HFFc6 (cell line): ENCODE measurements at regions not wholly inside any gene's neighbourhood (a gene's known extent, or its start where the extent isn't known, plus 50 kb on each side); places are given as distances from the start of the nearest gene placed in this dataset.
"Not testable (repeated sequence)": the region's sequence is repeated elsewhere in the genome, so short reads cannot be mapped to it uniquely, and the experiment has no call there.

Source experiments
- DNase-seq: peaks from one replicate; pipeline ENCODE4 v3.0.0-alpha.2; 2018
- H3K27ac Mint-ChIP-seq: 2 replicates; pipeline ENCODE4 v1.8.0; 2020; ENCODE audit warnings: mild to moderate bottlenecking, mixed read lengths
- H3K27me3 Mint-ChIP-seq: 2 replicates; pipeline ENCODE4 v1.8.0; 2021; ENCODE audit warnings: mild to moderate bottlenecking, moderate library complexity, mixed read lengths; ENCODE audit not compliant: insufficient read depth
- H3K36me3 Mint-ChIP-seq: 2 replicates; pipeline ENCODE4 v1.8.0; 2021; ENCODE audit warnings: low read depth, mixed read lengths
- H3K4me1 Mint-ChIP-seq: 2 replicates; pipeline ENCODE4 v1.8.0; 2020; ENCODE audit warnings: low read depth, mixed read lengths
- H3K4me3 Mint-ChIP-seq: 2 replicates; pipeline ENCODE4 v1.8.0; 2020; ENCODE audit warnings: mild to moderate bottlenecking, moderate library complexity, mixed read lengths
- H3K9me3 Mint-ChIP-seq: 2 replicates; pipeline ENCODE4 v1.8.0; 2020; ENCODE audit warnings: mild to moderate bottlenecking, mixed read lengths
- TF ChIP-seq, protein P1 (sequence below): fragments of 200-600 bp; sonication (generic); IDR thresholded peaks from 2 replicates; pipeline ENCODE4 v1.5.0; 2021; ENCODE audit warnings: antibody characterized with exemption, mild to moderate bottlenecking

DNA sequence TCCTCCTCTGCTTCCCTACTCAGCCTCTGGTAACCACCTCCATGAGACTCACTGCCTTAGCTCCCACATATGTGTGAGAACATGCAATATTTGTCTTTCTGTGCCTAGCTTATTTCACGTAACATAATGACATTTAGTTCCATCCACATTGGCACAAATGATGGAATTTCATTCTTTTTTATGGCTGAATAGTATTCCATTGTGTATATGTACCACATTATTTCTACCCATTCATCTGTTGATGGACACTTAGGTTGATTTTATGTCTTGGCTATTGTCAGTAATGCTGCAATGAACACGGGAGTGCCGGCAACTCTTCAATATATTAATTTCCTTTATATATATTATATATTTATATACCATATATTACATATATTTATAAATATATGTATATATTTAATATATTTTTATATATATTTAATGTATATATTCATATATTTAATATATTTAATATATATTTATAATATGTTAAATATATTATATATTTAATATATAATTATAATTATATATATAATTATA lies 1046.9 kb downstream of the DNAJB9 start:
- Mint-ChIP-seq H3K36me3 (no peaks in the 10 kb centered on the region), H3K4me3 (no peak overlapping the region), H3K27me3 (no peaks in the 10 kb centered on the region), H3K27ac (no peak overlapping the region), H3K4me1 (no peaks in the 10 kb centered on the region), H3K9me3 (peaks cover 3% of the 10 kb centered on the region; the same call in 1 of the 2 replicates)
- DNase-seq, result no peak
- TF ChIP-seq, protein P1, sequence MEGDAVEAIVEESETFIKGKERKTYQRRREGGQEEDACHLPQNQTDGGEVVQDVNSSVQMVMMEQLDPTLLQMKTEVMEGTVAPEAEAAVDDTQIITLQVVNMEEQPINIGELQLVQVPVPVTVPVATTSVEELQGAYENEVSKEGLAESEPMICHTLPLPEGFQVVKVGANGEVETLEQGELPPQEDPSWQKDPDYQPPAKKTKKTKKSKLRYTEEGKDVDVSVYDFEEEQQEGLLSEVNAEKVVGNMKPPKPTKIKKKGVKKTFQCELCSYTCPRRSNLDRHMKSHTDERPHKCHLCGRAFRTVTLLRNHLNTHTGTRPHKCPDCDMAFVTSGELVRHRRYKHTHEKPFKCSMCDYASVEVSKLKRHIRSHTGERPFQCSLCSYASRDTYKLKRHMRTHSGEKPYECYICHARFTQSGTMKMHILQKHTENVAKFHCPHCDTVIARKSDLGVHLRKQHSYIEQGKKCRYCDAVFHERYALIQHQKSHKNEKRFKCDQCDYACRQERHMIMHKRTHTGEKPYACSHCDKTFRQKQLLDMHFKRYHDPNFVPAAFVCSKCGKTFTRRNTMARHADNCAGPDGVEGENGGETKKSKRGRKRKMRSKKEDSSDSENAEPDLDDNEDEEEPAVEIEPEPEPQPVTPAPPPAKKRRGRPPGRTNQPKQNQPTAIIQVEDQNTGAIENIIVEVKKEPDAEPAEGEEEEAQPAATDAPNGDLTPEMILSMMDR, result no peak

DNA sequence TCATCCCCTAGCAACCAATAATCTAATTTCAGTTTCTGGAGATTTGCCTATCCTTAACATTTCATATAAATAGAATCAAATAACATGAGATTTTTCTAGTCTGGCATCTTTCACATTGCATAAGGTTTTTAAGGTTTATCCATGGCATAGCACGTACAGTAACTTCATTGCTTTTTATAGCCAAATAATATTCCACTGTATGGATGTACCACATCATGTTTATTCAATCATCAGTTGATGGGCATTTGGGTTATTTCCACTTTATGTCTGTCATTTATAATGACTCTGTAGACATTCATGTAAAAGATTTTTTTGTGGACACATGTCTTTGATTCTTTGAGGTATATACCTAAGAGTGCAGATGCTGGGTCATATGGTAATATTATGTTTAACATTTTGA lies 1052.6 kb downstream of the DNAJB9 start:
- Mint-ChIP-seq H3K27ac (no peak overlapping the region), H3K4me1 (no peaks in the 10 kb centered on the region), H3K36me3 (no peaks in the 10 kb centered on the region), H3K27me3 (0 out of 2 replicates have a peak, but pooled peaks cover 2% of the 10 kb centered on the region), H3K9me3 (peaks cover 26% of the 10 kb centered on the region), H3K4me3 (no peak overlapping the region)
- TF ChIP-seq, protein P1, result no peak
- no peak for DNase-seq

DNA sequence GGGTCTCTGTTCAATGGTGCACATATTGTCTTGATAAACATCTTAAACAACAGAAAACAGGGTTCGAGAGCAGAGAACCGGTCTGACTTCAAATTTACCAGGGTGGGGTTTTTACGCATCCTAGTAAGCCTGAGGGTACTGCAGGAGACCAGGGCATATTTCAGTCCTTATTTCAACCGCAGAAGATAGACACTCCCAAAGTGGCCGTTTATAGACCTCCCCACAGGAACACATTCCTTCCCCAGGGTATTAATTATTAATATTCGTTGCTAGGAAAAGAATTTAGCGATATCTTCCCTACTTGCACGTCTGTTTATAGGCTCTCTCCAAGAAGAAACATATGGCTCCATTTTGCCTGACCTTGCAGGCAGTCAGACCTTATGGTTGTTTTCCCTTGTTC lies 1063.2 kb downstream of the DNAJB9 start:
- not testable (repeated sequence) for DNase-seq

DNA sequence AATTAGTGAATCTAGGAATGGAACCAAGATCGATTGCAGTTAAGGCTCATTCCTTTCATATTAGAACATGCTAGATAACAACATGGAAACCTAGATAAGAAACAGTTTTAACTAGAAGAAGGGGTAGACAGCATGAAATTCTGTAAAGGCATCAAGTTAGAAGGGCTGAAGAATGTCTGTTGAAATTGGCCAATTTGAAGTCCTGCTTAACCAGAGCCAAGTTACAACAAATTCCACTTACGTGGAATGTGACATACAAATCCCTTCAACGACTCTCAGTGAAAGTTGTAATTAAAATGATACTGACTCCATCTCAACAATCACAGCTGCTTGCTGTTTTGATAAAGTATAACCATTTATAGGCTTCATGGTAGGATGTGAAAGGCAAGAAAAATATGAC lies 1065.7 kb downstream of the DNAJB9 start:
- TF ChIP-seq, protein P1, result no peak
- DNase-seq, result no peak
- Mint-ChIP-seq H3K36me3 (0 out of 2 replicates have a peak, but pooled peaks cover 5% of the 10 kb centered on the region), H3K9me3 (peaks cover 34% of the 10 kb centered on the region), H3K27ac (no peak overlapping the region), H3K4me1 (no peaks in the 10 kb centered on the region), H3K4me3 (no peak overlapping the region), H3K27me3 (no peaks in the 10 kb centered on the region)

More for the DNA sequence above, 1063.2 kb downstream of the DNAJB9 start:
- peaks cover 28% of the 10 kb centered on the region for H3K9me3 Mint-ChIP-seq
- not testable (repeated sequence) for H3K27me3 Mint-ChIP-seq, H3K36me3 Mint-ChIP-seq, H3K4me3 Mint-ChIP-seq, H3K4me1 Mint-ChIP-seq, H3K27ac Mint-ChIP-seq

DNA sequence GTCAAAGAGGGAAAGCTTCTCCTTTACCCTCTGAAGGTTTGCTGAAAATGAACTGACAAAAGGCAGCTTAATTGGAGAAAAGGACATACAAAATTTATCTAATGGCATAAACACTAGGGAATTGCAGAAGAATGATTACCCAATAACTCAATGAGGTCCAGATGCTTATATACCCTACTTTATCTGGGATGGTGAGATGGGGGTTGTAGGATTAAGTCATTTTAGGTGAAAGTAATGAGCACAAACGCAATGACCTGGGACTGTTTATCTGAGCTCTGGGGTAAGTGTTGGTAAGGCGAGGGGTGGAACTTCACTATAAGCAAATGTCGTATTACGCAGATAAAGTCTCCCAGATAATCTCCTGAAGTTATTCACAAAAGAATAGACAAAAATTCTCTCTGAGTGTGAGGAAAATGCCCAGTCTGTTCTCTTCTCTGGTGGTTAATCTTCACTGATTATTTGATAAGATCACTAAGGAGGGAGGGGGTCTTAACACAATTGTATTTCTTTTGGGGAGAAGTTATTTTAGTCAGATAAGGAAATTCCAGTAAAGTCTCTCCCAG lies 1067.8 kb downstream of the DNAJB9 start:
- Mint-ChIP-seq H3K4me3 (no peak overlapping the region), H3K36me3 (0 out of 2 replicates have a peak, but pooled peaks cover 2% of the 10 kb centered on the region), H3K27me3 (no peaks in the 10 kb centered on the region), H3K9me3 (peaks cover 23% of the 10 kb centered on the region), H3K4me1 (no peaks in the 10 kb centered on the region), H3K27ac (no peak overlapping the region)
- DNase-seq, result no peak
- TF ChIP-seq, protein P1, result no peak

DNA sequence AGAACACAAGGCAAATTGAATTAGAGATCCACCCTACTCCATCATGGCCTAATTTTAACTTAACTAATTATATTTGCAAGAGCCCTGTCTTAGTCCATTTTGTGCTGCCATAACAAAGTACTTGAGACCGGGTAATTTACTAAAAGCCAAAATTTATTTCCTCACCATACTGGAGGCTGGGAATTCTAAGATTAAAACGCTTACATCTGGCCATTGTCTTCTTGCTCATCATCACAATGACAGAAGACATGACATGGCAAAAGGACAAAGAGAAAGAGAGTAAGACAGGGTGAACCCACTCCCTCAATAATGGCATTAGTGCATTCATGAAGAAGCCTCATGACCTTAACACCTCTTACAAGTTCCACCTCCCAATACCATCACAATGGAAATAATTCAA lies 1068.6 kb downstream of the DNAJB9 start:
- H3K36me3 Mint-ChIP-seq, result no peaks in the 10 kb centered on the region
- peaks cover 16% of the 10 kb centered on the region for H3K9me3 Mint-ChIP-seq
- no peak for DNase-seq
- TF ChIP-seq, protein P1, result no peak
- H3K4me1 Mint-ChIP-seq, result no peaks in the 10 kb centered on the region
- H3K4me3 Mint-ChIP-seq, result no peak overlapping the region
- H3K27ac Mint-ChIP-seq, result no peak overlapping the region
- H3K27me3 Mint-ChIP-seq, result no peaks in the 10 kb centered on the region
